Ishikawa (cell line): ENCODE measurements at regions not wholly inside any gene's neighbourhood (a gene's known extent, or its start where the extent isn't known, plus 50 kb on each side); places are given as distances from the start of the nearest gene placed in this dataset.

Source experiments
- EP300 ChIP-seq: IDR thresholded peaks from 2 replicates; pipeline ENCODE4 v1.6.1; 2012; ENCODE audit warnings: borderline replicate concordance
- FOXM1 ChIP-seq: IDR thresholded peaks from 2 replicates; pipeline ENCODE4 v1.6.1; 2012; ENCODE audit warnings: low read depth, borderline replicate concordance
- MAX ChIP-seq: IDR thresholded peaks from 2 replicates; pipeline ENCODE4 v1.6.1; 2012
- REST ChIP-seq: IDR thresholded peaks from 2 replicates; pipeline ENCODE4 v1.6.1; 2012; ENCODE audit warnings: low read depth, mild to moderate bottlenecking
- TCF12 ChIP-seq: IDR thresholded peaks from 2 replicates; pipeline ENCODE4 v1.6.1; 2012; ENCODE audit warnings: low read depth
- ZBTB7A ChIP-seq: IDR thresholded peaks from 2 replicates; pipeline ENCODE4 v1.6.1; 2012; ENCODE audit warnings: low read depth

GRCh38 chr12:89966495-89967240 is 258.0 kb upstream of the ATP2B1 start:
- TF ChIP-seq EP300 (no peak), REST (no peak), MAX (no peak), ZBTB7A (no peak), TCF12 (no peak), FOXM1 (no peak)
